Brain microvascular endothelial cell (primary cell): ENCODE measurements at regions not wholly inside any gene's neighbourhood (a gene's known extent, or its start where the extent isn't known, plus 50 kb on each side); places are given as distances from the start of the nearest gene placed in this dataset.
"Not testable (repeated sequence)": the region's sequence is repeated elsewhere in the genome, so short reads cannot be mapped to it uniquely, and the experiment has no call there.

Experiments used
- DNase-seq: peaks from one replicate; pipeline ENCODE4 v3.0.0-alpha.2; 2020
- H3K27ac ChIP-seq: fragments of 250-450 bp; sonication (Bioruptor Pico); 2 replicates; pipeline ENCODE4 v1.5.1; 2020; ENCODE audit warnings: mild to moderate bottlenecking, moderate library complexity
- H3K27me3 ChIP-seq: fragments of 250-450 bp; sonication (Bioruptor Pico); replicated peaks from 2 replicates; pipeline ENCODE4 v1.5.1; 2020; ENCODE audit warnings: mild to moderate bottlenecking
- H3K36me3 ChIP-seq: fragments of 250-450 bp; sonication (Bioruptor Pico); replicated peaks from 2 replicates; pipeline ENCODE4 v1.5.1; 2020; ENCODE audit warnings: mild to moderate bottlenecking
- H3K4me3 ChIP-seq: 2 replicates; pipeline ENCODE4 v1.5.1; 2011; ENCODE audit warnings: low read depth, mild to moderate bottlenecking, control low read depth, low read length, moderate library complexity
- in situ Hi-C: cut with HindIII; loops from 2 replicates; pipeline ENCODE4 v1.10.0; 2017; ENCODE audit warnings: low sequenced_read_pairs, low pct_ligation_motif_present
- TF ChIP-seq, protein P1 (sequence below): IDR thresholded peaks from 2 replicates; pipeline ENCODE4 v1.5.1; 2011; ENCODE audit warnings: low read depth, mild to moderate bottlenecking, moderate library complexity, low read length, control low read depth, inconsistent platforms; ENCODE audit errors: missing control alignments

DNA sequence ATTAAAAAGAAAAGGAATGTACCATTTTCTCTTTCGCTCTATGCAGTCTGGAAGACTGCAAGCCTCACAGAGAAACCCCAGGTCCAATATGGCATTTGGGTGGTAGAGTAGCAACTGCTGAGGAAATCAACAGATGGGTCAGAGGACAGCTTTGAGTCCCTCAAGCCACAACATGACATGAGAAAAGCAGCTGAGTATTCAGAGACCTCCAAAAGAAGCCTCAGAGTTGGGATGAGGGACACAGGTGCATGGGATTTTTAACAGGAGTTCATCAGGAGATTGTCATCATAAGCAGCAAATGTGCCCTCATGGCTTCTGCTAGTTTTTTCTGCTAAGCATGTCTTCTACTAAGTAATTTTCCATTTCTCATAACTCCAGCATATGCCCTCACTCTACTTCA, 111.6 kb downstream of the BLID start:
- TF ChIP-seq, protein P1, sequence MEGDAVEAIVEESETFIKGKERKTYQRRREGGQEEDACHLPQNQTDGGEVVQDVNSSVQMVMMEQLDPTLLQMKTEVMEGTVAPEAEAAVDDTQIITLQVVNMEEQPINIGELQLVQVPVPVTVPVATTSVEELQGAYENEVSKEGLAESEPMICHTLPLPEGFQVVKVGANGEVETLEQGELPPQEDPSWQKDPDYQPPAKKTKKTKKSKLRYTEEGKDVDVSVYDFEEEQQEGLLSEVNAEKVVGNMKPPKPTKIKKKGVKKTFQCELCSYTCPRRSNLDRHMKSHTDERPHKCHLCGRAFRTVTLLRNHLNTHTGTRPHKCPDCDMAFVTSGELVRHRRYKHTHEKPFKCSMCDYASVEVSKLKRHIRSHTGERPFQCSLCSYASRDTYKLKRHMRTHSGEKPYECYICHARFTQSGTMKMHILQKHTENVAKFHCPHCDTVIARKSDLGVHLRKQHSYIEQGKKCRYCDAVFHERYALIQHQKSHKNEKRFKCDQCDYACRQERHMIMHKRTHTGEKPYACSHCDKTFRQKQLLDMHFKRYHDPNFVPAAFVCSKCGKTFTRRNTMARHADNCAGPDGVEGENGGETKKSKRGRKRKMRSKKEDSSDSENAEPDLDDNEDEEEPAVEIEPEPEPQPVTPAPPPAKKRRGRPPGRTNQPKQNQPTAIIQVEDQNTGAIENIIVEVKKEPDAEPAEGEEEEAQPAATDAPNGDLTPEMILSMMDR, result no peak
- Histone ChIP-seq H3K27ac (no peak overlapping the region), H3K4me3 (no peak overlapping the region), H3K36me3 (no peaks in the 10 kb centered on the region), H3K27me3 (no peaks in the 10 kb centered on the region)
- in situ Hi-C loops, result no loop called here
- DNase-seq, result no peak

DNA sequence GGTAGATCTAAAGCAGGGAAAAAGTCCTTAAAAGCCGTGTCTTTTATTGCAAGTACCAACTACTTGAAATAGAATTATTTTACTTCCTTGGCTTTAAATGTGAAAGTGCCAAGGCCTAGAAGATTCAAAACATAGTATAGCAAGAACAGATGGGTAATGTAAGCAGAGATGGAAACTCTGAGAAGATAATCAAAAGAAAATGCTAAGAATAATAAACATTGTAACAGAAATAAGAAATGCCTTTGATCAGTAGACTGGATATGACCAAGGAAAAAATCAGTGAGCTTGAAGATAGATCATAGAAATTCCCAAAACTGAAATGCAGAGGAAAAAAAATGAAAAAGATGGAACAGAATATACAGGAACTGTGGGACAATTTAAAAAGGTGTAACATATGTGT, 113.1 kb downstream of the BLID start:
- Histone ChIP-seq H3K27me3 (no peaks in the 10 kb centered on the region), H3K27ac (no peak overlapping the region), H3K4me3 (no peak overlapping the region), H3K36me3 (no peaks in the 10 kb centered on the region)
- DNase-seq, result no peak
- TF ChIP-seq, protein P1, result no peak
- in situ Hi-C loops, result no loop called here

DNA sequence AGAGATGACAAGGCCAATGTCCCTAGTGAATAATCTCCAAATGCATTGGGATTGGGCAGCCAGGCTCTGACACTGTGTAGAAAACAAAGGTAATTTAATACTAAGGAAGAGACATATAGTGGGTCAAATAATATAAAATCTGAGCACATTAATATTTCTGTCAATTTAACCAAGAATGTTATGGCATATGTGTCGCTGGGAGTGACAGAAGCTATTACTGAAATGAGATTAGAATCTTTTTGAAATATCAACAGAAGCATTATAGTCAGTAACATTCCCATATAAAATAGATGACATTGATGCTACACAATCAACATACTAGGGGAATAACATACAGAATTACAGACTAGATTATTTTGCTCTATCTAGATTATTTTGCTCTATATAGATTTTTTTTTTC, 114.0 kb downstream of the BLID start:
- no peaks in the 10 kb centered on the region for H3K36me3 ChIP-seq
- DNase-seq, result no peak
- TF ChIP-seq, protein P1, result no peak
- H3K27me3 ChIP-seq, result no peaks in the 10 kb centered on the region
- H3K4me3 ChIP-seq, result no peak overlapping the region
- H3K27ac ChIP-seq, result no peak overlapping the region
- in situ Hi-C loops, result no loop called here

DNA sequence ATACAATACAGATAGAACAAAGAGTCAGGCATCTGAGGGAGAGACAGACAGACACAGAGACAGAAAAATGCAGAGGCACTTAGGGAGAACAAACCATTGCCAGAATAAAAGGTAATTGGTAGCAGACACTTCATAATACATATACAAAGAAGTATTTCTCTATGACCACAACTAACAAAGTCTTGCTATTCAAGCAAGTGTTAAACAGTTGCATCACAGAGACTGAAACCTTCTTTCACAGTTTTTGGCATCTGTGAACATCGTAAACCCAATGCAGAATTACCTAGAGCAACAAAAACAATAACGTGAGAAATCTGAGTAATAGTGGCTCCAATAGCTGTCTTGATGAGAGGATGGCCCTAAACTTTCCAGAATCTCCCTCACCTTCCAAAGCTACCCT, 116.4 kb downstream of the BLID start:
- Histone ChIP-seq H3K27ac (no peak overlapping the region), H3K27me3 (no peaks in the 10 kb centered on the region), H3K36me3 (no peaks in the 10 kb centered on the region), H3K4me3 (no peak overlapping the region)
- TF ChIP-seq, protein P1, result no peak
- DNase-seq, result no peak
- in situ Hi-C loops, result no loop called here

DNA sequence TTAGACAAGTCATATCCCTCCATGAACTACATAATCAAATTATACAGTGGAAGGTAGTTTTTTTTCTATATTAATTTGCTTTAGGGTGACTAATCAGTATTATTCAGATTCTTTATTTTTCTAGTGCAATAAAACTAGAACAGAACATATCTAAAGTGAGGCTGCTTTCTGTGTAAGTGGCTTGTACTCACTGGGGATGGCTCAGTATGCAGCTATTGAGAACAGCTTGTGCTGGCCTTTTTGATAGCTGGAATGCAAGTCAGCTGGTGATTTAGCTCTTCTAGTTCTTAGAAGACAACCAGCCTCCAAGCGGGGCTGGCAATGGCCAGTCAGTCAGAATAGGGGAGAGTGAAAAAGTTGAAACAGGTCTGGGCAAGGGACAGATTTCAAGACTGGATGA, 119.4 kb downstream of the BLID start:
- H3K27me3 ChIP-seq, result no peaks in the 10 kb centered on the region
- H3K36me3 ChIP-seq, result no peaks in the 10 kb centered on the region
- no peak overlapping the region for H3K27ac ChIP-seq
- H3K4me3 ChIP-seq, result no peak overlapping the region
- DNase-seq, result no peak
- TF ChIP-seq, protein P1, result no peak
- in situ Hi-C loops, result no loop called here

DNA sequence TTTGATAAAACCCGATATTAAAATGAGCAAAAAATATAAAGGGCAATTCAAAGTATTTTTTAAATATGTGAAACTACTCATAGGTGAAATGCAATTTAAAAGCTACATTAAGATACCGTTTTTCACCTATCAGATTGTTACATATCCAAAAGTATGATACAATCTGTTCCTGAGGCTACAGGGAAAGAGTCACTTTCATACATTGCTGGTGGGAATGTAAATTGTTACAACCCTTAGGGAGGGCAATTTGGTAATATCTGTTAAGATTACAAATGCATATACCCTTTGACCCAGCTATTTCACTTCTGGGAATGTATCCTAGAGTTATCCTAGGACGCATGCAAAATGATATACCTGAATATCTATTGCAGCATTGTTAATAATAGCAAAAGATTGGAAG, 132.1 kb downstream of the BLID start:
- TF ChIP-seq, protein P1, result no peak
- in situ Hi-C loops, result no loop called here
- Histone ChIP-seq H3K36me3 (no peaks in the 10 kb centered on the region), H3K27me3 (no peaks in the 10 kb centered on the region), H3K27ac (no peak overlapping the region), H3K4me3 (no peak overlapping the region)
- DNase-seq, result no peak

DNA sequence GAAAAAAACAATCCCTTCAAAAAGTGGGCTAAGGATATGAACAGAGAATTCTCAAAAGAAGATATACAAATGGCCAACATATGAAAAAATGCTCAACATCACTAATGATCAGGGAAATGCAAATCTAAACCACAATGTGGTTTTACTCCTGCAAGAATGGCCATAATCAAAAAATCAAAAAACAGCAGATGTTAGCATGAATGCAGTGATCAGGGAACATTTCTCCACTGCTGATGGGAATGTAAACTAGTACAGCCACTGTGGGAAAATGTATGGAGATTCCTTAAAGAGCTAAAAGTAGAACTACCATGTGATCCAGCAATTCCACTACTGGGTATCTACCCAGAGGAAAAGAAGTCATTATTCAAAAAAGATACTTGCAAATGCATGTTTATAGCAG, 138.1 kb downstream of the BLID start:
- H3K27ac ChIP-seq, DNase-seq, H3K36me3 ChIP-seq, H3K27me3 ChIP-seq, H3K4me3 ChIP-seq, in situ Hi-C loops: not testable (repeated sequence)
